Activated CD4-positive, CD25-positive, alpha-beta regulatory T cell treated with anti-CD3 and anti-CD28 coated beads, Interleukin-2, amount 50 U/mL, for 16 hours (primary cell): ENCODE measurements at regions not wholly inside any gene's neighbourhood (a gene's known extent, or its start where the extent isn't known, plus 50 kb on each side); places are given as distances from the start of the nearest gene placed in this dataset.
"Not testable (repeated sequence)": the region's sequence is repeated elsewhere in the genome, so short reads cannot be mapped to it uniquely, and the experiment has no call there.

Experiments
- DNase-seq: peaks from one replicate; pipeline ENCODE4 v3.0.0-alpha.2; 2020; ENCODE audit warnings: low read depth, low spot score

DNA sequence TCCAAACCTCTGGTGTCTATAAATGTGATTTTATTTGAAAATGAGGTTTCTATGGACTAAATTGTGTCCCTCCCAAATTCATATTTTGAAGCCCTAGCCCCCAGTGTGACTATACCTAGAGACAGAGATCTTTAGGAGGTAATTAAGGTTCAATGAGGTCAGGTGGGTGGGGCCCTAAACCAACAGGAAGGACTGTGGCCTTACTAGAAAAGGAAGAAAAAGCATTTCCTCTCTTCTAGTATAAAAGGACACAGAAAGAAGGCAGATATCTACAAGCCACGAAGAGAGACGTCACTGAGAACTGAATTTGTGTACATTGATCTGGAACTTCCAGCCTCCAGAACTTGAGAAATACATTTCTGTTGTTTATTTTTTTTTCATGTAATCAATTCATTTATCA lies 123.1 kb upstream of the RUNX1 start:
- DNase-seq = no peak

DNA sequence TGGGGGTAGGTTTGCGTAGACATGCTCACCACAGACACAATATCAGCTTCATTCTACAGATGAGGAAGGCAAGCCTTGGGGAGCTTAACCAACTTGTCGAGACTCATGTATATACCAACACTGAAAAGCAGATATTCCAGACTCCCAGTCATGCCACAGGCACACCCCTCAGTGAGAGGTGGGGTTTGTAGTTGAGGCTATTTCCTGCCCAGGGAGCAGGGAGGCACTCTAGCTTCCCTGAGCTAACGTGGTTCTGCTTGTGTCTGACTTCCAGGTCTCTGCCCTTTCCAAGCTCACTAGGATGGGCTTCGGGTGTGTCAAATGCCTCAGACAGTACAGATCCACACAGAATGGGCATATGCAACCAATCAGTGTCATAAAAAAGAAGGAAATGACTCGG lies 122.3 kb upstream of the RUNX1 start:
- no peak for DNase-seq

DNA sequence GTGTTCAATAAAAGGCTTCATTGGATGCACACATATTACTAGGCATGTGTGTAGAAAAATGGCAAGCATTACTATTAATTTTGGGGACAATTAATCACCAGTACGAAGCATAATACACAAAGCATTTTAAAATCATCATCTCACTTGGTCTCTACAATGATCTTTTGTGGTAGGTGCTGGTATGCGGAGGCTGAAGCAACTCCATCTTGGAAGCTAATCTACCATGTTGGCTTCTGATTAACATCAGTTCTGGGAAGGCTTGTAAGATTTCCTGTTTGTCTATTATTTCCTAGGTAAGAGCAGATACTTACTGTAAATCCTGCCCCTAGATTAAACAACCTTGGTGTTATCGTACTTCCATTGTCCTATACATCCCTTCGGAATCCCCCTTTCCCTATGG lies 121.7 kb upstream of the RUNX1 start:
- no peak for DNase-seq

DNA sequence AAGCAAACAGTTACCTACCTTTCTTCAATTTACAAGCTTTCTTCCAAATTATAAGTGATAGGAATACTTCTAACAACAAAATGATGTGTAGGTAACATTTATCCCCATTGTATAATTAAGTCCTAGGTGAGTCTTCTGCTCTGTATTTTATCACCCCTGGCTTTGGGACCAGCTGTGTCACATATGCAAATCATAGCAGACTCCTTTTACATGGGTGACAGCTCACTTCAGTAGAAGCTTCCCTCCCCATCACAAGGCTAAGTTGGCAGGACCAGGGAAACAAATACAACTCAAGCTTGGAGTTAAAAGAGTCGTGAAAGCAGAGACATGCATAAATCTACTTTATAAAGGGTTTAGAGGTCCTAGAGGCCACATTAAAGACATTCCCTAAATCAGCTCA lies 121.1 kb upstream of the RUNX1 start:
- DNase-seq = no peak

DNA sequence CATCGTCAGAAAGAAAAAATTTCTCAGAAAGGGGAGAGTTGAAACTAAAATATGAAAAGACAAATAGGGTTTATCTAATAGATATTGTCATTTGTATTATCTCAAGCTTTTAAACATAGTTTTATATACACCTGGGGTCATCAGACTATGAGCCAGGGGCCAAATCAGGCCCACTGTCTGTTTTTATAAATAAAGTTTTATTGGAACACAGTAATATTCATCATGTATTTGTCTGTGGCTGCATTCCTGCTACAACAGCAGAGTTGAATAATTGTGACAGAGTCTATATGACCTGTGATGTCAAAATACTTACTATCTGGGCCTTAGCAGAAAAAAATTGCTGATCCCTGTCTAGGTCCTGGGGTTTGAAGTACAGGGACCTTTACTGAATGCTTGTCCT lies 120.5 kb upstream of the RUNX1 start:
- DNase-seq = no peak

GRCh38 chr21:35168735-35169134 lies 119.6 kb upstream of the RUNX1 start:
- no peak for DNase-seq

DNA sequence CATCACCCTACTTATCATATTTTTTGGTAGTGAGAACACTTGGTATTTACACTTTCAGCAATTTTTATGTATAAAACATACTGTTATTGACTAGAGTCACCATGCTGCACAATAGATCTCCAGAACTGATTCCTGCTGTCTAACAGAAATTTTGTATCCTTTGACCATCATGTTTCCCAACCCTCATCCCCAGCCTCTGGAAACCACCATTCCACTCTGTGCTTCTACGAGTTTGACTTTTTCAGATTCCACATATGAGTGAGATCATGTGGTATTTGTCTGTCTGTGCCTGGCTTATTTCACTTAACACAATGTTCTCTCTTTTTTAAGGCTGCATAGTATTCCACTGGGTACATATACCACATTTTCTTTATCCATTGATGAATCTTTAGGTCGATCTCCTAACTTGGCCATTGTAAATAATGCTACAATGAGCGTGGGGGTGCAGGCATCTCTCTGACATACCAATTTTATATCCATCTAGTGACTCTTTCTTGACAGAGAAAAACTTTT lies 115.9 kb upstream of the RUNX1 start:
- no peak for DNase-seq

DNA sequence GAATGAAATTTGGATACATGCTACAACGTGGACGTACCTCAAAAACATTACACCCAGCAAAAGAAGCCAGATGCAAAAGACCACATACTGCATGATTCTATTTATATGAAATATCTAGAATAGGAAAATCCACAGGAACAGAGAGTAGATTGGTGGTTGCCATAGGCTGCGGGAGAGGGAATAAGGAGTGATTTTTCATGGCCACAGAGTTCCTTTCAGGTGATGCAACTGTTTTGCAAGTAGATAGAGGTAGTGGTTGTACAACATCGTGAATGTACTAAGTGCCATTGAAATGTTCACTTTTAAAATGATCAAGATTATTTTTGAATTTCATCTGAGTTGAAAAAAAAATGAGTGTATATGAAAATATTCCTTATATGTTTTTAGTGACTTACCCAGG lies 115.3 kb upstream of the RUNX1 start:
- no peak for DNase-seq

DNA sequence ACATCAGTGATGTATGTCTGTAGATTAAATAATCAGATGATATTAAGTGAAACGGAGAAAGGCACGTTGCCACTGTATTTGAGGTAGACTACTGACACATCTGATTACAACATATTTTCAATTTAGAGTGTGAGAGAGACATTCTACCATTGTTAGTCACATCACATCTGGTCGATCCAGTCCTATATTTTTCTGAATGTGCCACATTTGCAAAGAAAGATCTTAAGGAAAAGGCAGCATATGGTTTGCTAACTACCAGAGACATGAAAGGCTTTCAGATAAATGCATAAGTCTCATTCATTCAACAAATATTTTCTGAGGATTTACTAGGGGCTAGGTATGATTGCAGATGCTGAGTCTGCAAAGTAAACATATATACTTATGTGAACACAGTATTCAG lies 114.3 kb upstream of the RUNX1 start:
- DNase-seq = no peak

DNA sequence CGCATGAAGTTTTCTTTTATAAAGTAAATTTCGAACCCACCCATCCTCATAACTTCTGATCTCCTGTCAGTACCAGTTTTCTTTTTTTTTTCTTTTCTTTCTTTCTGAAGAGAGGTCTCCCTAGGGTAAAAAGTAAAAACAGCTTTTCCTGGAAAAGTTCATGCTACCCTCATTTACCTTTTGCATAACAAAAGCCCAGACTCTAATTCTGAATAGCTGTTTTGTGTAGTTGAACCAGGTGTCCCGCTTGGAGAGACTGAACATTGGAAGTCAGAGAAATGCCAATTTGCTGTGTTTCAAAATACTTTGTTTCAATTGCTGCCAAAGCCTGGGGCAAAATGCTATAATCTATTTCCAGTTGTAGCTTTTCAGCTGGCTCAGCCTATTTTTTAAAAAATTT lies 113.7 kb upstream of the RUNX1 start:
- DNase-seq = no peak

- DNase-seq = no peak
These were observed 110.8 kb upstream of the RUNX1 start for GRCh38 chr21:35159881-35160280.

DNA sequence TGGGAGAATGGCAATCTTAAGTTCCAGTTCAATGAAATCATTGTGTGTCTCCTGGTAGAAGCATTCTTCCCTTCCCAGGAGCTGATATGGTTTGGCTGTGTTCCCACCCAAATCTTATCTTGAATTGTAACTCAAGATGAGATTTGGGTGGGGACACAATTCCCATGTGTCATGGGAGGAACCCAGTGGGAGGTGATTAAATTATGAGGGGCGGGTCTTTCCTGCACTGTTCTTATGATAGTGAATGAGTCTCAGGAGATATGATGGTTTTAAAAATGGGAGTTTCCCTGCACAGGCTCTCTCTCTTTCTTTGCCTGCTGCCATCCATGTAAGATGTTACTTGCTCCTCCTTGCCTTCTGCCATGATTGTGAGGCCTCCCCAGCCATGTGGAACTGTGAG lies 108.3 kb upstream of the RUNX1 start:
- DNase-seq = not testable (repeated sequence)

GRCh38 chr21:35156293-35157278 lies 107.5 kb upstream of the RUNX1 start:
- DNase-seq = no peak

- DNase-seq = no peak
These were observed 105.7 kb upstream of the RUNX1 start for GRCh38 chr21:35154788-35155187.

DNA sequence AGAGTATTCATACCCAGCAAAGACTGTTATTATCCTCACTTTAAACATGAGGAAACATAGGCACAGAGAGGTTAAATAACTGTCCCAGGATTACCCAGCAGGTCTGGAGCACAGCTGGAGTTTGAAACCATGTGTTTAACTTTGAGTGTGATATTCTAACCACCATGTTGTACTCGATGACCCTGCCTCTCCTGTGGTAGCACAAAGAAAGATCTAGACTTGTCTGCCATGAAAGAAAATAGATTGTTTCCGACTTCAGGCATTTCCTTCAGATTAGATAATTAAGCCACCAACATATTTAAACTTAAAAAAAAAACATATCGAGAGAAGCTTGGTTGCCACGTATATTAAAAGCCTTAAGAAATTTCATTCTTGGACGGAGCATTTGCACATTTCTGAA lies 104.6 kb upstream of the RUNX1 start:
- no peak for DNase-seq

- no peak for DNase-seq
These were observed 101.6 kb upstream of the RUNX1 start for GRCh38 chr21:35150562-35151226.

DNA sequence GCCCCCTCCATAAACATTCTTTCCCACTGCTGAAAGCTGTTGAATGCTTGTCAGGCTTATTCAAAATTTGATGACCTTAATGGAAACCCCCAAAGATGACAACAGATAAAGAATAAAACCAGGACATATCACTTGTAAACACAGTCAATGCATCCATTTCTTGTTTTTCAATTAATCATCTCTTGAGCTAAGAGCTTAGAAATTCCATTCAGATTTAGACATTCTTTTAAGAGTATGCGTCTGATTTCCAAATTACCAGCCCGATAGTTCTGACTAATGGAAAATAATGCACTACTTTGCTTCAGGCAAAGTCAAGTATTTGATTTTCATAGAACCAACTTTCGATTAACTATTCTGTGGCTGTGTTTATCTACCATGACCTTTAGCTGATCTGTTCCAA lies 100.6 kb upstream of the RUNX1 start:
- DNase-seq = no peak

- no peak for DNase-seq
These were observed 98.3 kb upstream of the RUNX1 start for GRCh38 chr21:35147439-35147838.

- DNase-seq = no peak
These were observed 96.6 kb upstream of the RUNX1 start for GRCh38 chr21:35145626-35146233.

DNA sequence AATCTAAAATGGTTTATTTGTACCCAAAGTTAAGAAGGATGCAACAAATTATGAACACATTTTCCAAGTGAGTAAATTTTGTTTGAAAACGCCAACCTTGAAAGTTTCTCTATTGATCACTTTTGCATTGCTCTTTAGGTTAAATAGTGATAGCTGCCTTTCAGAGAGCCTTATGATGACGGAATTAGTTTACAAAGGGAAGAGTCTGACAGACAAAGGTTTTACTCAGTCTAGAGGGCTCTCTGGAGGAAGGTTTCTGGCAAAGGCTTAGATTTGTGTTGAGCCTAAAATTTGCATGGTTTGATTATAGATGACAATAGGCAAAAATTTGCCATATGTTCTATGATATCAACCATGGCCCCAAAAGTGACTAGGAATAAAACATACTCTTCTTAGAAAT lies 95.9 kb upstream of the RUNX1 start:
- no peak for DNase-seq

- DNase-seq = no peak
These were observed 93.1 kb upstream of the RUNX1 start for GRCh38 chr21:35142036-35142815.

- no peak for DNase-seq
These were observed 90.2 kb upstream of the RUNX1 start for GRCh38 chr21:35139382-35139715.
